ENCODE measurements at regions not wholly inside any gene's neighbourhood (a gene's known extent, or its start where the extent isn't known, plus 50 kb on each side); places are given as distances from the start of the nearest gene placed in this dataset.

- TF ChIP-seq CTCF (IDR thresholded peaks at IDR 0.05) (no peak), ZFX (IDR thresholded peaks at IDR 0.05; ENCODE audit: borderline replicate concordance) (no peak)
These were observed 97.0 kb downstream of the FAM181B start for GRCh38 chr11:82636615-82637014.
